CD8-positive, alpha-beta memory T cell (primary cell): ENCODE measurements at regions not wholly inside any gene's neighbourhood (a gene's known extent, or its start where the extent isn't known, plus 50 kb on each side); places are given as distances from the start of the nearest gene placed in this dataset.

Experiments used
- CTCF ChIA-PET: fragments of 350-600 bp; sonication (Branson Sonifier 250); formaldehyde crosslinking; loops from one replicate; lab custom pipeline; 2021; ENCODE audit warnings: antibody characterized with exemption; lab: Charles Lee
- POLR2A ChIA-PET: fragments of 350-600 bp; sonication (Branson Sonifier 250); formaldehyde crosslinking; loops from one replicate; lab custom pipeline; 2021; ENCODE audit warnings: antibody characterized with exemption; lab: Charles Lee
- DNase-seq, 5 donors: peaks; one replicate each; pipeline versions ENCODE4 v3.0.0 to v3.0.0-alpha.2; 2020 to 2022; ENCODE audit warnings: mixed read lengths in 1 of 5
- H3K27ac ChIP-seq: one replicate; pipeline ENCODE4 v1.7.0; 2013; ENCODE audit warnings: low read depth, mild to moderate bottlenecking, low read length, moderate library complexity
- H3K27me3 ChIP-seq: 2 replicates; pipeline ENCODE4 v1.7.0; 2013; ENCODE audit warnings: low read length, mild to moderate bottlenecking; ENCODE audit not compliant: insufficient read depth, poor library complexity, severe bottlenecking
- H3K36me3 ChIP-seq: 2 replicates; pipeline ENCODE4 v1.7.0; 2013; ENCODE audit warnings: mild to moderate bottlenecking, low read length, moderate library complexity; ENCODE audit not compliant: insufficient read depth
- H3K4me1 ChIP-seq: 2 replicates; pipeline ENCODE4 v1.7.0; 2013; ENCODE audit warnings: mild to moderate bottlenecking, low read length, moderate library complexity; ENCODE audit not compliant: insufficient read depth
- H3K4me3 ChIP-seq: 2 replicates; pipeline ENCODE4 v1.7.0; 2013; ENCODE audit warnings: mild to moderate bottlenecking, low read length
- H3K9me3 ChIP-seq: 2 replicates; pipeline ENCODE4 v1.7.0; 2013; ENCODE audit warnings: mild to moderate bottlenecking, low read length
- H3K27ac Mint-ChIP-seq, 8 donors: one replicate each; pipeline ENCODE4 v1.8.0; 2020 to 2021; ENCODE audit warnings: mixed read lengths in 8 of 8, mild to moderate bottlenecking in 6 of 8, inconsistent platforms in 3 of 8, moderate library complexity in 3 of 8
- H3K27me3 Mint-ChIP-seq, 2 donors: one replicate each; pipeline ENCODE4 v1.8.0; 2020 to 2021; ENCODE audit warnings: mixed read lengths in 2 of 2, mild to moderate bottlenecking in 1 of 2, moderate library complexity in 1 of 2
- H3K36me3 Mint-ChIP-seq, 3 donors: one replicate each; pipeline ENCODE4 v1.8.0; 2020 to 2021; ENCODE audit warnings: mixed read lengths in 3 of 3, inconsistent platforms in 1 of 3, mild to moderate bottlenecking in 1 of 3
- H3K4me1 Mint-ChIP-seq, 3 donors: one replicate each; pipeline ENCODE4 v1.8.0; 2020 to 2021; ENCODE audit warnings: mixed read lengths in 3 of 3, inconsistent platforms in 1 of 3, mild to moderate bottlenecking in 1 of 3
- H3K4me3 Mint-ChIP-seq, 7 donors: one replicate each; pipeline ENCODE4 v1.8.0; 2020 to 2021; ENCODE audit warnings: mixed read lengths in 7 of 7, mild to moderate bottlenecking in 6 of 7, moderate library complexity in 4 of 7, inconsistent platforms in 2 of 7
- H3K9me3 Mint-ChIP-seq, 5 donors: one replicate each; pipeline ENCODE4 v1.8.0; 2020 to 2022; ENCODE audit warnings: mixed read lengths in 5 of 5, mild to moderate bottlenecking in 3 of 5, moderate library complexity in 2 of 5, inconsistent platforms in 1 of 5

- no peaks in the 10 kb centered on the region for H3K36me3 ChIP-seq
- Mint-ChIP-seq H3K36me3 (no peaks in the 10 kb centered on the region), H3K27ac (no peak overlapping the region), H3K4me3 (no peak overlapping the region), H3K4me1 (peaks cover 0 to 4% (median 0%) of the 10 kb centered on the region in 3 donors), H3K9me3 (peaks cover 0 to 12% (median 7%) of the 10 kb centered on the region in 5 donors), H3K27me3 (peaks cover 40 to 81% of the 10 kb centered on the region in 2 donors)
- no peaks in the 10 kb centered on the region for H3K9me3 ChIP-seq
- H3K4me1 ChIP-seq: peaks cover 4% of the 10 kb centered on the region
- no peak overlapping the region for H3K27ac ChIP-seq
- H3K4me3 ChIP-seq: no peak overlapping the region
- H3K27me3 ChIP-seq: peaks cover 12% of the 10 kb centered on the region
- DNase-seq: no peak
- CTCF ChIA-PET: no interaction called here
- POLR2A ChIA-PET: no interaction called here
These were observed 153.7 kb upstream of the ZBTB40 start for GRCh38 chr1:22297999-22298398.

GRCh38 chr1:22303816-22304215 lies 147.8 kb upstream of the ZBTB40 start:
- H3K4me3 Mint-ChIP-seq: no peak overlapping the region

GRCh38 chr1:22309572-22309971 lies 142.1 kb upstream of the ZBTB40 start:
- H3K36me3 ChIP-seq: no peaks in the 10 kb centered on the region
- H3K9me3 ChIP-seq: no peaks in the 10 kb centered on the region
- H3K27me3 ChIP-seq: peaks cover 4% of the 10 kb centered on the region
- no peak overlapping the region for H3K4me3 ChIP-seq
- Mint-ChIP-seq H3K4me3 (no peak overlapping the region), H3K27ac (no peak overlapping the region), H3K36me3 (no peaks in the 10 kb centered on the region), H3K9me3 (peaks cover 0 to 8% (median 5%) of the 10 kb centered on the region in 5 donors), H3K4me1 (no peaks in the 10 kb centered on the region), H3K27me3 (peaks cover 21 to 36% of the 10 kb centered on the region in 2 donors)
- DNase-seq: no peak
- POLR2A ChIA-PET: no interaction called here
- no peak overlapping the region for H3K27ac ChIP-seq
- CTCF ChIA-PET: no interaction called here
- no peaks in the 10 kb centered on the region for H3K4me1 ChIP-seq

More at GRCh38 chr1:22303816-22304215, 147.8 kb upstream of the ZBTB40 start:
- POLR2A ChIA-PET: no interaction called here
- Histone ChIP-seq H3K4me3 (no peak overlapping the region), H3K27me3 (peaks cover 6% of the 10 kb centered on the region), H3K36me3 (no peaks in the 10 kb centered on the region), H3K4me1 (no peaks in the 10 kb centered on the region), H3K27ac (no peak overlapping the region), H3K9me3 (no peaks in the 10 kb centered on the region)
- DNase-seq: no peak
- CTCF ChIA-PET: no interaction called here
- Mint-ChIP-seq H3K36me3 (no peaks in the 10 kb centered on the region), H3K27me3 (peaks cover 33 to 71% of the 10 kb centered on the region in 2 donors), H3K27ac (no peak overlapping the region), H3K4me1 (no peaks in the 10 kb centered on the region), H3K9me3 (peaks cover 4 to 17% (median 11%) of the 10 kb centered on the region in 5 donors)

- H3K27ac Mint-ChIP-seq: no peak overlapping the region
- H3K27ac ChIP-seq: no peak overlapping the region
- peaks cover 0 to 7% (median 4%) of the 10 kb centered on the region in 5 donors for H3K9me3 Mint-ChIP-seq
- H3K36me3 Mint-ChIP-seq: no peaks in the 10 kb centered on the region
- H3K36me3 ChIP-seq: no peaks in the 10 kb centered on the region
- peaks cover 14 to 37% of the 10 kb centered on the region in 2 donors for H3K27me3 Mint-ChIP-seq
- no peak for DNase-seq
- H3K4me3 Mint-ChIP-seq: no peak overlapping the region
- H3K9me3 ChIP-seq: no peaks in the 10 kb centered on the region
- peaks cover 2% of the 10 kb centered on the region for H3K27me3 ChIP-seq
- H3K4me1 ChIP-seq: no peaks in the 10 kb centered on the region
- H3K4me1 Mint-ChIP-seq: no peaks in the 10 kb centered on the region
- H3K4me3 ChIP-seq: no peak overlapping the region
- POLR2A ChIA-PET: no interaction called here
- CTCF ChIA-PET: no interaction called here
These were observed 140.2 kb upstream of the ZBTB40 start for GRCh38 chr1:22311461-22311860.

GRCh38 chr1:22313321-22313720 lies 138.3 kb upstream of the ZBTB40 start:
- ChIA-PET CTCF (no interaction called here), POLR2A (no interaction called here)
- Histone ChIP-seq H3K27ac (no peak overlapping the region), H3K27me3 (no peaks in the 10 kb centered on the region), H3K9me3 (no peaks in the 10 kb centered on the region), H3K4me1 (no peaks in the 10 kb centered on the region), H3K4me3 (no peak overlapping the region), H3K36me3 (no peaks in the 10 kb centered on the region)
- Mint-ChIP-seq H3K4me3 (no peak overlapping the region), H3K4me1 (no peaks in the 10 kb centered on the region), H3K36me3 (no peaks in the 10 kb centered on the region), H3K9me3 (peaks cover 0 to 7% (median 4%) of the 10 kb centered on the region in 5 donors), H3K27ac (no peak overlapping the region), H3K27me3 (peaks cover 17 to 39% of the 10 kb centered on the region in 2 donors)
- no peak for DNase-seq

GRCh38 chr1:22314706-22315105 lies 136.9 kb upstream of the ZBTB40 start:
- H3K27me3 ChIP-seq: peaks cover 3% of the 10 kb centered on the region

GRCh38 chr1:22315315-22316078 lies 136.2 kb upstream of the ZBTB40 start:
- CTCF ChIA-PET: no interaction called here
- no peak overlapping the region for H3K4me3 Mint-ChIP-seq

More at GRCh38 chr1:22314706-22315105, 136.9 kb upstream of the ZBTB40 start:
- Histone ChIP-seq H3K27ac (no peak overlapping the region), H3K4me3 (no peak overlapping the region), H3K9me3 (no peaks in the 10 kb centered on the region), H3K4me1 (no peaks in the 10 kb centered on the region), H3K36me3 (no peaks in the 10 kb centered on the region)
- no peak for DNase-seq
- Mint-ChIP-seq H3K27ac (no peak overlapping the region), H3K27me3 (peaks cover 13 to 41% of the 10 kb centered on the region in 2 donors), H3K4me1 (no peaks in the 10 kb centered on the region), H3K36me3 (no peaks in the 10 kb centered on the region), H3K4me3 (no peak overlapping the region), H3K9me3 (peaks cover 0 to 3% (median 2%) of the 10 kb centered on the region in 5 donors)
- POLR2A ChIA-PET: no interaction called here
- CTCF ChIA-PET: no interaction called here

GRCh38 chr1:22317231-22317919 lies 134.3 kb upstream of the ZBTB40 start:
- Histone ChIP-seq H3K4me3 (no peak overlapping the region), H3K27me3 (peaks cover 3% of the 10 kb centered on the region), H3K36me3 (no peaks in the 10 kb centered on the region), H3K4me1 (no peaks in the 10 kb centered on the region), H3K27ac (no peak overlapping the region), H3K9me3 (no peaks in the 10 kb centered on the region)
- POLR2A ChIA-PET: no interaction called here
- H3K27ac Mint-ChIP-seq: no peak overlapping the region
- no peak for DNase-seq
- CTCF ChIA-PET: no interaction called here
- no peaks in the 10 kb centered on the region for H3K9me3 Mint-ChIP-seq
- H3K4me1 Mint-ChIP-seq: no peaks in the 10 kb centered on the region
- no peak overlapping the region for H3K4me3 Mint-ChIP-seq
- no peaks in the 10 kb centered on the region for H3K36me3 Mint-ChIP-seq
- H3K27me3 Mint-ChIP-seq: peaks cover 13 to 38% of the 10 kb centered on the region in 2 donors

More at GRCh38 chr1:22315315-22316078, 136.2 kb upstream of the ZBTB40 start:
- no peak for DNase-seq
- Mint-ChIP-seq H3K27me3 (peaks cover 13 to 41% of the 10 kb centered on the region in 2 donors), H3K4me1 (no peaks in the 10 kb centered on the region), H3K9me3 (no peaks in the 10 kb centered on the region), H3K36me3 (no peaks in the 10 kb centered on the region), H3K27ac (no peak overlapping the region)
- H3K27ac ChIP-seq: no peak overlapping the region
- H3K27me3 ChIP-seq: peaks cover 3% of the 10 kb centered on the region
- POLR2A ChIA-PET: no interaction called here
- no peaks in the 10 kb centered on the region for H3K36me3 ChIP-seq
- no peak overlapping the region for H3K4me3 ChIP-seq
- no peaks in the 10 kb centered on the region for H3K9me3 ChIP-seq
- H3K4me1 ChIP-seq: no peaks in the 10 kb centered on the region
